ENCODE measurements at regions not wholly inside any gene's neighbourhood (a gene's known extent, or its start where the extent isn't known, plus 50 kb on each side); places are given as distances from the start of the nearest gene placed in this dataset.

- TF ChIP-seq POLR2A (IDR thresholded peaks at IDR 0.05) (no peak), CTCF (IDR thresholded peaks at IDR 0.05) (no peak)
These were observed 94.9 kb downstream of the OLFM4 start for GRCh38 chr13:53123536-53123935.
